ENCODE measurements at regions not wholly inside any gene's neighbourhood (a gene's known extent, or its start where the extent isn't known, plus 50 kb on each side); places are given as distances from the start of the nearest gene placed in this dataset.

GRCh38 chr2:59985923-59986322, 567.5 kb downstream of the BCL11A start:
- Histone ChIP-seq H3K4me3 (replicated peaks; ENCODE audit: insufficient read depth, low read length) (no peak overlapping the region), H3K27ac (replicated peaks) (no peak overlapping the region), H3K27me3 (ENCODE audit: insufficient read depth, poor library complexity, severe bottlenecking) (no peaks in the 10 kb centered on the region)
- DNase-seq (ENCODE audit: low read depth in 1 of 2, low spot score in 1 of 2): no peak
- TF ChIP-seq, protein P1, sequence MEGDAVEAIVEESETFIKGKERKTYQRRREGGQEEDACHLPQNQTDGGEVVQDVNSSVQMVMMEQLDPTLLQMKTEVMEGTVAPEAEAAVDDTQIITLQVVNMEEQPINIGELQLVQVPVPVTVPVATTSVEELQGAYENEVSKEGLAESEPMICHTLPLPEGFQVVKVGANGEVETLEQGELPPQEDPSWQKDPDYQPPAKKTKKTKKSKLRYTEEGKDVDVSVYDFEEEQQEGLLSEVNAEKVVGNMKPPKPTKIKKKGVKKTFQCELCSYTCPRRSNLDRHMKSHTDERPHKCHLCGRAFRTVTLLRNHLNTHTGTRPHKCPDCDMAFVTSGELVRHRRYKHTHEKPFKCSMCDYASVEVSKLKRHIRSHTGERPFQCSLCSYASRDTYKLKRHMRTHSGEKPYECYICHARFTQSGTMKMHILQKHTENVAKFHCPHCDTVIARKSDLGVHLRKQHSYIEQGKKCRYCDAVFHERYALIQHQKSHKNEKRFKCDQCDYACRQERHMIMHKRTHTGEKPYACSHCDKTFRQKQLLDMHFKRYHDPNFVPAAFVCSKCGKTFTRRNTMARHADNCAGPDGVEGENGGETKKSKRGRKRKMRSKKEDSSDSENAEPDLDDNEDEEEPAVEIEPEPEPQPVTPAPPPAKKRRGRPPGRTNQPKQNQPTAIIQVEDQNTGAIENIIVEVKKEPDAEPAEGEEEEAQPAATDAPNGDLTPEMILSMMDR (IDR thresholded peaks at IDR 0.05; ENCODE audit: insufficient read depth, low read length): no peak
- TF ChIP-seq, protein P2, sequence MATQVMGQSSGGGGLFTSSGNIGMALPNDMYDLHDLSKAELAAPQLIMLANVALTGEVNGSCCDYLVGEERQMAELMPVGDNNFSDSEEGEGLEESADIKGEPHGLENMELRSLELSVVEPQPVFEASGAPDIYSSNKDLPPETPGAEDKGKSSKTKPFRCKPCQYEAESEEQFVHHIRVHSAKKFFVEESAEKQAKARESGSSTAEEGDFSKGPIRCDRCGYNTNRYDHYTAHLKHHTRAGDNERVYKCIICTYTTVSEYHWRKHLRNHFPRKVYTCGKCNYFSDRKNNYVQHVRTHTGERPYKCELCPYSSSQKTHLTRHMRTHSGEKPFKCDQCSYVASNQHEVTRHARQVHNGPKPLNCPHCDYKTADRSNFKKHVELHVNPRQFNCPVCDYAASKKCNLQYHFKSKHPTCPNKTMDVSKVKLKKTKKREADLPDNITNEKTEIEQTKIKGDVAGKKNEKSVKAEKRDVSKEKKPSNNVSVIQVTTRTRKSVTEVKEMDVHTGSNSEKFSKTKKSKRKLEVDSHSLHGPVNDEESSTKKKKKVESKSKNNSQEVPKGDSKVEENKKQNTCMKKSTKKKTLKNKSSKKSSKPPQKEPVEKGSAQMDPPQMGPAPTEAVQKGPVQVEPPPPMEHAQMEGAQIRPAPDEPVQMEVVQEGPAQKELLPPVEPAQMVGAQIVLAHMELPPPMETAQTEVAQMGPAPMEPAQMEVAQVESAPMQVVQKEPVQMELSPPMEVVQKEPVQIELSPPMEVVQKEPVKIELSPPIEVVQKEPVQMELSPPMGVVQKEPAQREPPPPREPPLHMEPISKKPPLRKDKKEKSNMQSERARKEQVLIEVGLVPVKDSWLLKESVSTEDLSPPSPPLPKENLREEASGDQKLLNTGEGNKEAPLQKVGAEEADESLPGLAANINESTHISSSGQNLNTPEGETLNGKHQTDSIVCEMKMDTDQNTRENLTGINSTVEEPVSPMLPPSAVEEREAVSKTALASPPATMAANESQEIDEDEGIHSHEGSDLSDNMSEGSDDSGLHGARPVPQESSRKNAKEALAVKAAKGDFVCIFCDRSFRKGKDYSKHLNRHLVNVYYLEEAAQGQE (IDR thresholded peaks at IDR 0.05; ENCODE audit: insufficient replicate concordance, low read depth): no peak
- TF ChIP-seq SPI1 (IDR thresholded peaks at IDR 0.05; ENCODE audit: borderline replicate concordance, low read depth): no peak
- TF ChIP-seq GABPA (IDR thresholded peaks at IDR 0.05; ENCODE audit: low read depth): no peak
- no peak for TF ChIP-seq POLR2AphosphoS5 (IDR thresholded peaks at IDR 0.05; ENCODE audit: low read depth)

GRCh38 chr2:59974051-59974766, 579.2 kb downstream of the BCL11A start:
- DNase-seq (ENCODE audit: low read depth in 1 of 2, low spot score in 1 of 2): no peak
- no peak overlapping the region for H3K4me3 ChIP-seq (replicated peaks; ENCODE audit: insufficient read depth, low read length)
- no peaks in the 10 kb centered on the region for H3K27me3 ChIP-seq (ENCODE audit: insufficient read depth, poor library complexity, severe bottlenecking)
- H3K27ac ChIP-seq (replicated peaks): no peak overlapping the region
- TF ChIP-seq SPI1 (IDR thresholded peaks at IDR 0.05; ENCODE audit: borderline replicate concordance, low read depth) (no peak), GABPA (IDR thresholded peaks at IDR 0.05; ENCODE audit: low read depth) (no peak), POLR2AphosphoS5 (IDR thresholded peaks at IDR 0.05; ENCODE audit: low read depth) (no peak)
- TF ChIP-seq, protein P2 (IDR thresholded peaks at IDR 0.05; ENCODE audit: insufficient replicate concordance, low read depth): no peak
- TF ChIP-seq, protein P1 (IDR thresholded peaks at IDR 0.05; ENCODE audit: insufficient read depth, low read length): no peak

GRCh38 chr2:59969161-59969560, 584.3 kb downstream of the BCL11A start:
- H3K27me3 ChIP-seq (ENCODE audit: insufficient read depth, poor library complexity, severe bottlenecking): no peaks in the 10 kb centered on the region
- TF ChIP-seq GABPA (IDR thresholded peaks at IDR 0.05; ENCODE audit: low read depth): no peak
- TF ChIP-seq, protein P2 (IDR thresholded peaks at IDR 0.05; ENCODE audit: insufficient replicate concordance, low read depth): no peak
- TF ChIP-seq, protein P1 (IDR thresholded peaks at IDR 0.05; ENCODE audit: insufficient read depth, low read length): no peak
- TF ChIP-seq SPI1 (IDR thresholded peaks at IDR 0.05; ENCODE audit: borderline replicate concordance, low read depth): no peak
- no peak for TF ChIP-seq POLR2AphosphoS5 (IDR thresholded peaks at IDR 0.05; ENCODE audit: low read depth)
- no peak for DNase-seq (ENCODE audit: low read depth in 1 of 2, low spot score in 1 of 2)
- no peak overlapping the region for H3K27ac ChIP-seq (replicated peaks)
- no peak overlapping the region for H3K4me3 ChIP-seq (replicated peaks; ENCODE audit: insufficient read depth, low read length)

Measured in HL-60 (cell line).